Hematopoietic multipotent progenitor cell treated with erythropoietin and hydrocortisone succinate and interleukin-3 and kit ligand, for 8 days (in vitro differentiated cells): ENCODE measurements at regions not wholly inside any gene's neighbourhood (a gene's known extent, or its start where the extent isn't known, plus 50 kb on each side); places are given as distances from the start of the nearest gene placed in this dataset.
"Not testable (repeated sequence)": the region's sequence is repeated elsewhere in the genome, so short reads cannot be mapped to it uniquely, and the experiment has no call there.

Experiments
- DNase-seq: peaks from one replicate; pipeline ENCODE4 v3.0.0-alpha.2; 2015

DNA sequence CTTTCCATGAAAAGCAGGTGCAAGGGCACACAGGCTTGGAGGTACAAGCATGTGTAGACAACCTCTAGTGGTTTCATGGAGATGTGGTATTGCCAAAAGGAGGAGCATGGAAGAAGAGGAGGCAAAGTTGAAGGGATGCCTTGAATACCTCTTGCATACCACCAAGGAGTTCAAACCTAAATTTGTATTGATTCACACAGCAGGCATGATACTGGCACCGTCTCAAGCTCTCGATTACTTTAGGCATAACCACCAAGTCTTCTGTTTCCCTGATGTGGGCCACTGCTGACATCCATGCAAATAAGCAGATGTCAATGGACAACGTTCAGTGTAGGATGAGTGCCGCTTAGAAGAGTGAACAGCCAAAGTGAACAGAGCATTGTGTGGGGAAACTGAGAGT is 87.1 kb downstream of the SCN11A start:
- no peak for DNase-seq

DNA sequence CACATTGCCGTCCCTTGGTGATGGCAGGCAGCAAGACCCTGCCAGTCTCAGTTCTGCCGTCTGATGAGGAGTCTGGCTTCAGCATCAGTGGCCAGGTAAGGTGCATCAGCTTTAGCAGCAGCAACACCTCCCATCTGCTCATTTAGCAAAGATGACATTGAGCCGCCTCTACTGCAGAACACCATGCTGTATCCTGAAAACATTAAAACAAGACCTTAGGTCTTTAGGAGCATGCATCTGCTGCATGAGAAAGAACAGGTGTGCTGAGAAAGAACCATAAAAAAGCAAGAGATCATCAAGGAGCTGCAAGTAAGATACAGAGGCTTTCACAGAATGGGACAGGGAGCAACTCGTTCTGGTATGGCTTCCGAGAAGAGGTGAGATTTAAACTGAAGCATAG is 87.5 kb downstream of the SCN11A start:
- DNase-seq: no peak

DNA sequence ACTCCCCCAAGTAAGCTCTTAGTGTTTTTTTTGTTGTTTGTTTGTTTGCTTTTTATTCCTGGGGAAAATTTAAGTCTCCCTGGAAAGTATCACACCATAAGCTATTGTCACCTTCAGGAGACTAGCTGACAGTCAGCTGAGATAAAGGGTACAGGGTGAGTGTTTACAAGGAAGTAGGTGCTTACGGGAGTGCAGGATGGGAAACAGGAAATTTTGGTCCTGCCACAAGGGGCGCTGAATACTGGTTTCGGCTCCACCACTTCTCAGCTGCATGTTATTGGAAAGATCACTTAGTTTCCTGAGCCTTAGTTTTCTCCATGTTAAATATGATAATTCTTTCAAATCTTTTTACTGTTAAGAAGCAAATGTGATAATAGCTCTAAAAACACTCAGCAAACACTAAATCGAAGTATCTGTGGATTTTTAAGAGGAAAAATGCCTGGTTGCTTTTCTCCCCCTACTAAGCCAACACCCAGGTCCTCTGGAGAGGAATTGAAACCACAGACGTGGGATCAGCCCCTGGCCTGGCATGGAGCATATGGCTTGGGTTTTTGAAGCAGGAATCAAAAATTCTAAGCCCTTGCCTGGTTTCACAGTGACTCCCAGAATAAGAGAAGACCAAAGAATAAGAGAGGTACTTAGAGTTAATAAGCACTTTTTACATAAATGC is 90.7 kb downstream of the SCN11A start:
- DNase-seq: peak; percentile 63

GRCh38 chr3:38960042-38960622 is 91.6 kb downstream of the SCN11A start:
- no peak for DNase-seq

DNA sequence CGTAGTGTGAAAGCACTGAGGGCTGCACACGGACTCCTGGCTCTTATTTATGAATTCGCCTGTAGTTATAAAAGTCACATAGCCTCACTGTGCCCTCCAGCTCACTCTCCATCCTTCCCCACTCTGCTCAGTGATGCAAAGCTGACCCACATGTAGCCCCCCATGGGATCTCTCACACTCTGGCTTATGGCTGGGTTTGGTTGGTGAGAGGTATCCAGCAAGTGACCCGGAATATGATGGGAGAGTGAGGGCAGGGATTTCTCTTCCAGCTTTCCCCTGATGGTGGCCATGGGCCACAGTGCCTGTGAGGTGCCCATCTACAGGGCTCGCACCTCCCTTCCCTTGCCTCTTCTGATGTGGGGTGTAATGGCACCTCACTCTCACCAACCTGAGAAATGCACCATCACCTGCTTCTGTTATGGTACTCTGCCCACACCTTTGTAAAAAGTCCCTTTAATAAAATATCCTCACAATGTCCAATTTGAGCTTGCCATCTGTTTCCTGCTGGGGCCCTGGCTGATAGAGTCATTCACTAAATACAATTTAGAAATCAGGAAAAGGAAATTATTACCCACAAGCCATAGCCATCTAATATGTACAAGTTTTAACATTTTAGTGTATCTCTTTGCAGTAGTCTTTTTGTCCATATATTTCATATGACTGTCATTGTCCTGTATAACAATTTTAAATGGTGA is 93.6 kb downstream of the SCN11A start:
- no peak for DNase-seq

DNA sequence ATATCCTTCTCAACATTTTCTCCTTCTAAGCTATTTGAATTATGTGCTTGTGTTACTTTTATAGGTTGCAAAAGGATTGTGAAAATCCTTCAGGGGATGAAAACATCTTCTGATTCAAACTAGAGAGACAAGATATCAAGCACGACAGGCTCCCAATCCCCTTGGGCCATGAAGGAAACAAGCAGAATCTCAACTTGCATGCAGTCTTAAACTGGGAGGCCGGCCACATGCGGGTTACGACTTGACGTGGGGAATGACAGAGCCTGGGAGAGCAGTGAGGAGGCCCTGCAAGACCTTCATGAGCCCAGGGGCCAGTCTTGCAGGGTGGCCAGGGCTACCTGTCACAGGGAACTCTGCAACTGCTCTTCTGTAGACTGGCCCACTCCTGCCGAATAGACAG is 94.4 kb downstream of the SCN11A start:
- DNase-seq: no peak

GRCh38 chr3:38952721-38953120 is 99.0 kb downstream of the SCN11A start:
- DNase-seq: no peak

- not testable (repeated sequence) for DNase-seq
Measured at GRCh38 chr3:38951167-38951566, 100.6 kb downstream of the SCN11A start.

- DNase-seq: no peak
Measured at GRCh38 chr3:38950581-38950980, 101.2 kb downstream of the SCN11A start.

DNA sequence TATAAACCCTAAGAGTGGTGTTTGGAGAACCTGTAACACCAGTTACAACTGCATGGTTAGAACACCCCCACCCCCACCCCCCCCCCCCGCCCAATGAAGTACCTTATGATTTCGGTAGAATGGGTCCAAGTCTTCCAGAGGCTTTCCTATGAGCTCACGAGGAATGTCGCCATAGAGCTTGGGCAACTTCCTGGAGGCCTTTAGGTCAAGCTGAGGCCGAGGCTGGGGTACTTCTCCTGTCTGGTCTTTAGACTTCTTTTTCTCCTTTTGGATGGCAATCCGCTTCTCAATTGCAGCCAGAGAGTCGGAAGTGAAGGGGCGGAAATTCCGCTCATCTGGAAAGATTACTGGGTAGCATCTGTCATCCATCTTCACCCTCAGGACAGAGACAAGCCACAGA is 101.8 kb downstream of the SCN11A start:
- DNase-seq: no peak

DNA sequence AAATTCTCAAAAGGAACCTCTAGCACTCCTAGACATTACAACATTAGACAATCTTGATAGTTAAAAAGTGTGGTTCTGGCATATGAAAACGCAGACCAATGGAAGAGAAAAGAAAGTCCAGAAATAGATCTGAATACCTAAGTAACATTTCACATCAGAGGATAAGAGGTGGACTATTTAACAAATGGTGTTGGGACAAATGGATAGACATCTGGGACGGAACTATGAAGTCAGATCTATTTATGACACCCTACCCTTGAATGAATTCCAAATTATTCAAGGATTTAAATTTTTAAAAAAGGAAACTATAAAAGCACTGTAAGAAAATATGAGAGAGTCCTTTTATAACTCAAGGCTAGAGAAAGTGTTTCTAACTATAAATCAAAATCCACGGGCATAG is 111.3 kb downstream of the SCN11A start:
- no peak for DNase-seq

DNA sequence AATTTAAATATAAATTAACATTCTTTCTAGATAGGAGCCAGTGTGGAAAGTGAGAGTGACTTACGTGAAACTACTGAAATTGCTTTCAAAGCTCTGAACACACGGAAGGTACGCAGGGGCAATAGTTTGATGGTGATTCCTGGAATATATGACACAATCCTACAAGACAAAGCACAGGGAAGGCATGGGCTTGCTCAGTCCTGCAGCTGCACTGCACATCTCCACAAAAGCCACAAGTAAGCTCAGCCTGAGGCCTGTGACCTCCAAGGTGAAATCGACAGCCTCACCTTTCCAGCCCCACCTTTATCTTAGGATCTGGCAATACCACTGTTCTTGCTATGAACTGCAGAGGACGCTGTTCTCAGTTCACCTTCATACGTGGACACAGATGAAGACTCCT is 109.3 kb upstream of the SCN10A start:
- DNase-seq: no peak

GRCh38 chr3:38916706-38917105 is 100.7 kb upstream of the SCN10A start:
- no peak for DNase-seq

DNA sequence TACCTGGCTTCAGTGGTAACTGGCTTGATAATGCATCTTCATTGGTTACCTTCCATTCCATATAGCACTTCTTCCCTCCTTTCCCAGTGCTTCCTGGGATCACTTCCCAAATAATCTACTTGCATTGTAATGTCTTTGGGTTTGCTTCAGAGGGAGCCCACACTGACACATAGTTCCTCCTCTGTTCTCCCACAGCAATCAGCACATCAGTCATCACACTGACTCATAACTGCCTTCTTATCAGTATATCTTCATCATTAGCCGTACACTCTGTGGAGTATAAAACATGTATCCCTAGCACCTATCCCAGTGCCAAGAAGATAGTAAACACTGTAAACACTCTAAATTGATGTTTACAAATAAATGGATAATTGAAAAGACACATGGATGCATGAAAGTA is 91.4 kb upstream of the SCN10A start:
- no peak for DNase-seq

DNA sequence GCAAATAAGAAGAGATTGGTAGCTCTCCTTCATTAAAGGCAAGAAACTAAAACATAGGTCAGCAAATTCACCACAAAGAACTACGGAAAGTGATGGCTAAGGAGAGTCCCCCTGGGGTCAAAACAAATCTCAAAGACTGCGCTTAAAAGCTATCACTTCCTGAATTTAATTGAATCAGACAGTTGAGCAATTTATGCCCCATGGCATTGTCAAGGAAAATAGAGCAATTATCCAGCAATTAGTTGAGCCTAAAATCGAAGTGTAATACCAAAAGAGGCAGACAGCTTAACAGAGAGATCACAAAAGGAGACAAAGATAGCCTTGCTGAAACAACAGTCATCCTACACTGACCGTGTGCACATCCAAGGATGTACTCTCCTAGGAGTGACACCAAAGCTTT is 74.4 kb upstream of the SCN10A start:
- DNase-seq: no peak

DNA sequence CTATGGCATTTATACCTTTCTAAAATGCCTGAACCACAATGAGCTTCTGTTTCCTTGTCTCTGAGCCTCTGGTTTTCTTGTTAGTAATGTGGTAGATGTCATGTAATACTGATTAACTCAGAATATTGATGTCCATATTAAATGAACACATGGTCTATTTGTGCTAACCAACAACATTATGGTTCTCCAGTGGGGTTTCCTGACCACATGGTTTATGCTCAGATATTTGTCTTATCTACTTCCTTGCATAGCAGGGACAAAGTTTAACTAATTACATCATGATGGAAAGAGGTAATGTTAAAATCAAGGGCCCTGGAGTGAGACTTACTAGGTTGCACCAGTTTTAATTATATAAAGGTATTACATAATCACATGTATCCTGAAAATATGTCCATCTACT is 62.6 kb upstream of the SCN10A start:
- DNase-seq: no peak
